Neutrophil (primary cell): ENCODE measurements at regions not wholly inside any gene's neighbourhood (a gene's known extent, or its start where the extent isn't known, plus 50 kb on each side); places are given as distances from the start of the nearest gene placed in this dataset.

ENCODE experiments used
- H3K27ac ChIP-seq: fragments of 200-600 bp; sonication (generic); 2 replicates; pipeline ENCODE4 v1.5.1; 2016; ENCODE audit warnings: mild to moderate bottlenecking, moderate library complexity
- H3K27me3 ChIP-seq: fragments of 200-600 bp; sonication (generic); 2 replicates; pipeline ENCODE4 v1.6.0; 2016; ENCODE audit warnings: mild to moderate bottlenecking
- H3K36me3 ChIP-seq: fragments of 200-600 bp; sonication (generic); 2 replicates; pipeline ENCODE4 v1.5.1; 2017
- H3K4me1 ChIP-seq, 2 experiments: fragments of 200-600 bp in 1 of 2; sonication (generic) in 1 of 2; 1 replicate in 1 of 2; 2 replicates in 1 of 2; pipeline versions ENCODE4 v1.5.1 to v1.6.1; 2013 to 2016; ENCODE audit warnings: low read depth in 1 of 2, low read length in 1 of 2, mild to moderate bottlenecking in 1 of 2, moderate library complexity in 1 of 2; ENCODE audit not compliant: control insufficient read depth in 1 of 2, insufficient read depth in 1 of 2
- H3K4me3 ChIP-seq, 2 experiments: fragments of 200-600 bp in 1 of 2; sonication (generic) in 1 of 2; 1 replicate in 1 of 2; 2 replicates in 1 of 2; pipeline ENCODE4 v1.5.1; 2013 to 2016; ENCODE audit warnings: low read depth in 1 of 2, low read length in 1 of 2, mild to moderate bottlenecking in 1 of 2, moderate library complexity in 1 of 2
- H3K9me3 ChIP-seq: fragments of 200-600 bp; sonication (generic); 2 replicates; pipeline ENCODE4 v1.5.1; 2016
- CTCF ChIP-seq: fragments of 200-600 bp; sonication (generic); IDR thresholded peaks from 2 replicates; pipeline ENCODE4 v1.5.1; 2016; ENCODE audit warnings: antibody characterized with exemption

GRCh38 chrX:122248681-122249080 lies 935.4 kb upstream of the GRIA3 start:
- Histone ChIP-seq H3K36me3 (no peaks in the 10 kb centered on the region), H3K4me1 (no peaks in the 10 kb centered on the region), H3K4me3 (no peak overlapping the region), H3K27me3 (no peaks in the 10 kb centered on the region), H3K9me3 (no peaks in the 10 kb centered on the region), H3K27ac (no peak overlapping the region)
- no peak for TF ChIP-seq CTCF

GRCh38 chrX:122252454-122252853 lies 931.6 kb upstream of the GRIA3 start:
- no peak overlapping the region for H3K4me3 ChIP-seq
- H3K36me3 ChIP-seq: no peaks in the 10 kb centered on the region
- no peak for TF ChIP-seq CTCF
- no peaks in the 10 kb centered on the region for H3K27me3 ChIP-seq
- H3K9me3 ChIP-seq: no peaks in the 10 kb centered on the region
- H3K27ac ChIP-seq: no peak overlapping the region
- no peaks in the 10 kb centered on the region for H3K4me1 ChIP-seq

GRCh38 chrX:122268353-122268752 lies 915.7 kb upstream of the GRIA3 start:
- no peaks in the 10 kb centered on the region for H3K9me3 ChIP-seq
- H3K27ac ChIP-seq: no peak overlapping the region
- no peak for TF ChIP-seq CTCF
- H3K4me1 ChIP-seq: no peaks in the 10 kb centered on the region
- no peaks in the 10 kb centered on the region for H3K27me3 ChIP-seq
- no peak overlapping the region for H3K4me3 ChIP-seq
- no peaks in the 10 kb centered on the region for H3K36me3 ChIP-seq

GRCh38 chrX:122269243-122269781 lies 914.8 kb upstream of the GRIA3 start:
- no peak overlapping the region for H3K27ac ChIP-seq

GRCh38 chrX:122270809-122271494 lies 913.1 kb upstream of the GRIA3 start:
- TF ChIP-seq CTCF: no peak
- H3K9me3 ChIP-seq: no peaks in the 10 kb centered on the region

More at GRCh38 chrX:122269243-122269781, 914.8 kb upstream of the GRIA3 start:
- Histone ChIP-seq H3K9me3 (no peaks in the 10 kb centered on the region), H3K4me3 (no peak overlapping the region), H3K27me3 (no peaks in the 10 kb centered on the region), H3K36me3 (no peaks in the 10 kb centered on the region), H3K4me1 (no peaks in the 10 kb centered on the region)
- no peak for TF ChIP-seq CTCF

More at GRCh38 chrX:122270809-122271494, 913.1 kb upstream of the GRIA3 start:
- Histone ChIP-seq H3K27ac (no peak overlapping the region), H3K4me1 (no peaks in the 10 kb centered on the region), H3K4me3 (no peak overlapping the region), H3K27me3 (no peaks in the 10 kb centered on the region), H3K36me3 (no peaks in the 10 kb centered on the region)
